Activated T-cell treated with anti-CD3 and anti-CD28 coated beads for 4 hours (primary cell): ENCODE measurements at regions not wholly inside any gene's neighbourhood (a gene's known extent, or its start where the extent isn't known, plus 50 kb on each side); places are given as distances from the start of the nearest gene placed in this dataset.
"Not testable (repeated sequence)": the region's sequence is repeated elsewhere in the genome, so short reads cannot be mapped to it uniquely, and the experiment has no call there.

ENCODE experiments used
- DNase-seq: peaks from one replicate; pipeline ENCODE4 v3.0.0-alpha.2; 2020

DNA sequence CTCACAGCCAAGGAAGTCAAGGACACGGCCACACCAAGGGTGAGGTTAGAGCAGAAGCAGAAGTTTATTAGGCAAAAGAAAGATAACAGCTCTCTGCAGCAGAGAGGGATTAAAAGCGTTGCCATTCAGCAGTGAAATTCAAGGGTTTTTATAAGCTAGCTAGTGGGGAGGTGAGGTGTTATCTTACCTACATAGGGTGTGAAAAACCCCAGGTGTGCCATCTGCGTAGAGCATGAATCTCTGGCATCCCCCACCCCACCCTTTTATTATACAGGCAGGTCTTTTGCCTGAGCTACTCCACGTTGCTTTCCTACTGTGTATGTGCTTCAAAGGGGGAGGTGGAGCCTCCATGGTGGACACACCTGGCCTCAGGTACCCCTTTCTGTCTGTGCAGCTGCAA lies 135.4 kb downstream of the ARHGAP11B start:
- DNase-seq = not testable (repeated sequence)

- DNase-seq = not testable (repeated sequence)
These were observed 134.2 kb upstream of the FAN1 start for GRCh38 chr15:30769390-30770124.

DNA sequence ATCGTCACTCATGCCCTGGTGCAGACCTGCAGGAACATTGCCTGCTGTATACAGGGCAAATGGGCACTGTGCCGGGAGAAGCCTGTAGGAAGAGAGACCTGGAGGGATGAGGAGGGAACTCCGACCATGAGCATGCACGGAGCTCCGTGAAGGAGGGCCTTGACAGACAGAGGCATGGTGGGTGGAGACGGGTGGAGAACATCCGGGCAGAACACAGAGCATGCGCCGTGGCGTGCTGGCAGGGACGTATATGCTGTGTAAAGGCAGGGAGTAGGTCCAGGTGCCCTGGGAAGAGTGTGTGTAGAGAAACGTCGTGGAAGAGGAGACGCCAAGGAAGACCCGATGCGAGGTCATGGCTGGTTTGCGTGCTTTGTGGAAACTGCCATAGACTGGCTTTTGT lies 133.0 kb upstream of the FAN1 start:
- DNase-seq = no peak

GRCh38 chr15:30783019-30783418 lies 120.7 kb upstream of the FAN1 start:
- DNase-seq = no peak

GRCh38 chr15:30788595-30788994 lies 115.1 kb upstream of the FAN1 start:
- no peak for DNase-seq

GRCh38 chr15:30791239-30792175 lies 112.2 kb upstream of the FAN1 start:
- no peak for DNase-seq

GRCh38 chr15:30792843-30793242 lies 110.9 kb upstream of the FAN1 start:
- not testable (repeated sequence) for DNase-seq

- no peak for DNase-seq
These were observed 109.3 kb upstream of the FAN1 start for GRCh38 chr15:30794388-30794787.

- not testable (repeated sequence) for DNase-seq
These were observed 104.2 kb upstream of the FAN1 start for GRCh38 chr15:30799565-30799964.

DNA sequence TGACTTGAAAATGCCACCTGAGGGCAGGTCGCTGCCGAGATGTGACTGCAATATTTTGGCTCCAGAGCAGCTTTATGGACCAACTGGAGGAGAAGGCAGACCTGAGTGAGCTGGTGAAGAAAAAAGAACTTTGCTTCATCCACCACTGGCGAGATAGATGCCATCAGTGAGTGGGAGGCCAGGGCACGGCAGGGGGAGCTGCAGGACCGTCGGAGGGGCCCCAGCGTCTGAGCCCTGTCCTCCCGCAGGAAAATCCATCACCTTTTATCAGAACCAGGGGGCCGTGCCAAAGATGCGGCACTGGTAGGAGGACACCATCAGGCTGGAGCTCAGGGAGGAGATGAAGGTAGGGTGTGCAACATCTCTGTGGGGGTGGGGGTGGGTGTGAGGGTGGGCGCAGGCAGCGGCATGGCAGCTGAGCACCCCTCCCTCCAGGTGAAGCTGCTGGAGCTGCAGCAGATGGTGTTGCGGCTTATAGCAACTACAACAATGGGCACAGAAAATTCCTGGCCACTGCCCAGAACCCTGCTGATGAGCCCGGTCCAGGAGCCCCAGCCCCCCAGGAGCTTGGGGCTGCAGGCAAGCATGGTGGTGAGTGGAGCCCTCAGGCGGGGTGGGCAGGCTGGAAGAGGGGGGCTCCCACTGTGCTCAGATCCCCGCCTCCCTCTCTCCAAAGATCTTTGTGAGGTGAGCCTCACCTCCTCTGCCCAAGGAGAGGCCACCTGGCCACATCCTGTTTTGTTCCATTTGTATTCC lies 102.4 kb upstream of the FAN1 start:
- not testable (repeated sequence) for DNase-seq

DNA sequence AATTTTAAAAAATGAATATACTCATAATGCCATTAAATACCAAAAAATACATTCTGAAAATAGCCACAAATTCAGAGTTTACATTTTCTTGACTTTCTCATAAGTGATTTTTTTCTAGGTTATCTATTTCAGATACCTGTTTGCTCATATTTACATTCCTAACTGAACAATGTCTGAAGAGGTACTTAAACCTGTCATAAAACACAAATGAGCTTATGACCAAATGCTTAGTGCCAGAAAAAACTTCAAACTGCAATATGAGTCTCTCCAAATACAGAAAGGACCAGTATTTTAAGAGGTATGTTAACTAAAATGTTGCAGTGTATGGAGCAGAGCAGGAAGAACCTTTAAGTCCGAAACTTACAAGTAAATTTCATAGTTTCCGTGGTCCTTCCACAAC lies 101.7 kb upstream of the FAN1 start:
- DNase-seq = not testable (repeated sequence)

DNA sequence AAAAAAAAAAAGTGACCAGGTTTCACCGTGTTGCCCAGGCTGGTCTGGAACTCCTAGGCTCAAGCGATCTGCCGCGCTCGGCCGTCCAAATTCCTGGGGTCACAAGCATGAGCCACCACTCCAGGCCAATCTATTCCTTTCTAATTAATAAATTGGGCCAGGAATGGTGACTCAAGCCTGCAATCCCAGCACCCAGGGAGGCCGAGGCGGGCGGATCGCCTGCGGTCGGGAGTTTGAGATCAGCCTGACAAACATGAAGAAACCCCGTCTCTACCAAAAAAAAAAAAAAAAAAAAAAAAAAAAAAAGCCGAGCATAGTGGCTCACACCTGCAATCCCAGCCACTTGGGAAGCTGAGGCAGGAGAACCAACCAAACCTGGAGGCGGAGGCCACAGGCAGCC lies 100.0 kb upstream of the FAN1 start:
- DNase-seq = not testable (repeated sequence)

- DNase-seq = no peak
These were observed 87.3 kb upstream of the FAN1 start for GRCh38 chr15:30816430-30816829.

GRCh38 chr15:30823068-30823813 lies 80.5 kb upstream of the FAN1 start:
- not testable (repeated sequence) for DNase-seq

GRCh38 chr15:30824518-30825195 lies 79.1 kb upstream of the FAN1 start:
- no peak for DNase-seq

GRCh38 chr15:30827625-30828303 lies 76.0 kb upstream of the FAN1 start:
- DNase-seq = no peak

- not testable (repeated sequence) for DNase-seq
These were observed 75.4 kb upstream of the FAN1 start for GRCh38 chr15:30828304-30828639.

- no peak for DNase-seq
These were observed 72.8 kb upstream of the FAN1 start for GRCh38 chr15:30830961-30831360.

DNA sequence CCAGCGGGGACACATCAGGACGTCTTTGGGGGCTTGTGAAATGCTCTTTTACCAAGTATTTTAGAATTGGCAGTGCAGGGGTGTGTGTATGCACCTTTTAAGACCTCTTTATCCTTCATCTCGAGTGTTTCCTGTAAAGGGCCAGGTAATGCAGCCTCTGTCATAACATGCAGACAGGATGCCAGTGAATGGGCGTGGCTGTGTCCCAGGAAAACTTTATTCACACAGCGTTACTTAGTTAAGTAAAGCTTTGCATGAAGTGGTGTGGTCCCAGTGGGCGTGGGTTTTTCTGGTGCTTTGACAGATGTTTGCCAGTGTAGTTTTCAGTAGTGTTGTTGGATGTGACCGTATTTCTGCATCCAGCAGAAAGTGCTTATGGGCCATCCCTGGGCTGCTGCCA lies 70.3 kb upstream of the FAN1 start:
- not testable (repeated sequence) for DNase-seq

DNA sequence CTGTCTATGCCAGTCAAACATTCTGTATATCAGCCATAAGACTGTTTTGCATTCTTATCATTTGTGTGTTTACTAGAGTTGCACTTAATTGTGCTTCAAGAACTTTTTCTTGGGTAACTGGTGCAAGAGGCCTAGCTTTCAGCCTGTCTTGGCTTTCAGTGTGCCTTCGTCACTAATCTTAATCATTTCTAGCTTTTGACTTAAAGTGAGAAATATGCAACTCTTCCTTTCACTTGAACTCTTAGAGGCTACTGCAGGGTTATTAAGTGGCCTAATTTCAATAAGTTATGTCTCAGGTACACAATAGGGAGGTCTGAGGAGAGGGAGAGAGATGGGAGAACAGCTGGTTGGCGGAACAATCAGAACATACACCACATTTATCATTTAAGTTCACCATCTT lies 62.1 kb upstream of the FAN1 start:
- DNase-seq = not testable (repeated sequence)

DNA sequence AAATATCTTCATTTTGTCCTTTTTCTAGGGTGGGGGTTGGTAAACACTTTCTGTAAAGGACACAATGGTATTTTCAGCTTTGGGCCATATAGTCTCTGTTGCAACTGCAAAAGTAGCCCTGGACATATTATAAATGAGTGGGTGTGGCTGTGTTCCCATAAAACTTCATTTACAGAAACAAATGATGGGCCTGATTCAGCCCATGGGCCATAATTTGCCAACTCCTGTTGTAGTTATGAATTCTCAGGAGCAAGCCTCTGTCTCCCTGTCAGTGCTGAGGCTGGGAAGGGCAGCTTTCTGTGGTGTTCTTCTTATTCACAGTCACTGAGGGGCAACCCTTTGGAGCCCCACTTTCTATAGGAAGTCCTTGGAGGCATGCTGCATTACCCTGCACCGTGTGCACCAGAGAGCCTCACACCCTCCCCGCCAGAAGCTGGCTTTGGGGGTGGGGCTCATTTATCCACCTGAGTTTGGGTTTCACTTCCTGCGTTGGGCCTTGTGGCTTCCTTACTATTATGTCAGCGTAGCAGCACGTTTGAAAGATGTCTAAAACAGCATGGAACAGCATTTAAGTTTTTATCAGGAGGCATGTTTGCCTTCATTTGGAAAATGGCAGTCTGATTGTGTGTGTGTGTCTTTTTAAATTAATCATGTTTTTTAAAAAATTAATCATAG lies 60.8 kb upstream of the FAN1 start:
- peak; percentile 16 for DNase-seq
